ENCODE measurements at regions not wholly inside any gene's neighbourhood (a gene's known extent, or its start where the extent isn't known, plus 50 kb on each side); places are given as distances from the start of the nearest gene placed in this dataset.

DNA sequence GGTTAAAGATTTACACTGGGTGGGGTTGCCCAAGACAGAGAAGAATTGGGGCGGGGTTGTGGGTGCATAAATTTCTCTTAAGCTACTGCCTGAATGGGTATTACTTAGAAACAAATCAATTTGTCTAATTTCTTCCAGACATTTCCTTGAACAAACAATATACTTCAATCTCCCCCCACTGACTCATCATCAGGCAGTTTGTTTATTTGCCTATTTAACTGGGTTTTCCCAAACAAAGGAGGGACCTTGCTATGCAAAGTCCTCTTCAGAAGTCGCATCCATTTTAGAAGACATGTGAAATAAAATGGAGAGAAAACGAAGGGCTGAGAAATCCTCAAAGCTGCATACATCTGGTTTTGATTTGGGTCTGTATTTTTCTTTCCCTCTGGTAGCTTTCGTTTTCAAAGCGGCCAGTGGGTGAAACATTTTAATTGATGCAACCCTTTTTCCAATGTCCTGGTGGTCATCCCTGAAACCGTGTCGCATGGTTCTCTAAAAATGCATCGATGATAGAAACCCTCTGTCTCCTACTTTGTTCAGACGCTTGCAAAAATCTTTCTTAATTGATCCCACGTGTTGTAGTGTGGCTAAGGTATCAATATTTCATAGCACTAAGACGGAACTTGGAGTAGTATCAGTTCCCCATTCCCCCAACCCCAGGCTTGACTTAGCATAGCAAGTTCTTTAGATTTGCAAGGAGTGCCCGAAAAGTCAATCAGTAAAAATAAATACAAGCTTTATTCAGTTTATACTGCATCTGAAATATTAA is 115.1 kb upstream of the MXRA5 start:
- TF ChIP-seq SP2 (tag by site-specific recombination; IDR thresholded peaks at IDR 0.05), result no peak
- TF ChIP-seq, protein P1, sequence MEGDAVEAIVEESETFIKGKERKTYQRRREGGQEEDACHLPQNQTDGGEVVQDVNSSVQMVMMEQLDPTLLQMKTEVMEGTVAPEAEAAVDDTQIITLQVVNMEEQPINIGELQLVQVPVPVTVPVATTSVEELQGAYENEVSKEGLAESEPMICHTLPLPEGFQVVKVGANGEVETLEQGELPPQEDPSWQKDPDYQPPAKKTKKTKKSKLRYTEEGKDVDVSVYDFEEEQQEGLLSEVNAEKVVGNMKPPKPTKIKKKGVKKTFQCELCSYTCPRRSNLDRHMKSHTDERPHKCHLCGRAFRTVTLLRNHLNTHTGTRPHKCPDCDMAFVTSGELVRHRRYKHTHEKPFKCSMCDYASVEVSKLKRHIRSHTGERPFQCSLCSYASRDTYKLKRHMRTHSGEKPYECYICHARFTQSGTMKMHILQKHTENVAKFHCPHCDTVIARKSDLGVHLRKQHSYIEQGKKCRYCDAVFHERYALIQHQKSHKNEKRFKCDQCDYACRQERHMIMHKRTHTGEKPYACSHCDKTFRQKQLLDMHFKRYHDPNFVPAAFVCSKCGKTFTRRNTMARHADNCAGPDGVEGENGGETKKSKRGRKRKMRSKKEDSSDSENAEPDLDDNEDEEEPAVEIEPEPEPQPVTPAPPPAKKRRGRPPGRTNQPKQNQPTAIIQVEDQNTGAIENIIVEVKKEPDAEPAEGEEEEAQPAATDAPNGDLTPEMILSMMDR (tag by site-specific recombination; IDR thresholded peaks at IDR 0.05), result no peak
- TF ChIP-seq ZNF776 (tag by site-specific recombination; IDR thresholded peaks at IDR 0.05; ENCODE audit: borderline replicate concordance), result no peak
- no peak for TF ChIP-seq ZNF10 (tag by site-specific recombination; IDR thresholded peaks at IDR 0.05)
- TF ChIP-seq, protein P2, sequence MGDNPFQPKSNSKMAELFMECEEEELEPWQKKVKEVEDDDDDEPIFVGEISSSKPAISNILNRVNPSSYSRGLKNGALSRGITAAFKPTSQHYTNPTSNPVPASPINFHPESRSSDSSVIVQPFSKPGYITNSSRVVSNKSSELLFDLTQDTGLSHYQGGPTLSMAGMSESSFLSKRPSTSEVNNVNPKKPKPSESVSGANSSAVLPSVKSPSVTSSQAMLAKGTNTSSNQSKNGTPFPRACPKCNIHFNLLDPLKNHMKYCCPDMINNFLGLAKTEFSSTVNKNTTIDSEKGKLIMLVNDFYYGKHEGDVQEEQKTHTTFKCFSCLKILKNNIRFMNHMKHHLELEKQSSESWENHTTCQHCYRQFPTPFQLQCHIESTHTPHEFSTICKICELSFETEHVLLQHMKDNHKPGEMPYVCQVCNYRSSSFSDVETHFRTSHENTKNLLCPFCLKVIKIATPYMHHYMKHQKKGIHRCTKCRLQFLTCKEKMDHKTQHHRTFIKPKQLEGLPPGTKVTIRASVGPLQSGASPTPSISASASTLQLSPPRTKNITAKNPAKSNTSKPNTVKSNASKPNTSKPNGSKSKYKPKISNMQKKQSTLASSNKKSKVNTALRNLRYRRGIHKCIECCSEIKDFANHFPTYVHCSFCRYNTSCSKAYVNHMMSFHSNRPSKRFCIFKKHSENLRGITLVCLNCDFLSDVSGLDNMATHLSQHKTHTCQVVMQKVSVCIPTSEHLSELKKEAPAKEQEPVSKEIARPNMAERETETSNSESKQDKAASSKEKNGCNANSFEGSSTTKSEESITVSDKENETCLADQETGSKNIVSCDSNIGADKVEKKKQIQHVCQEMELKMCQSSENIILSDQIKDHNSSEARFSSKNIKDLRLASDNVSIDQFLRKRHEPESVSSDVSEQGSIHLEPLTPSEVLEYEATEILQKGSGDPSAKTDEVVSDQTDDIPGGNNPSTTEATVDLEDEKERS (tag by site-specific recombination; IDR thresholded peaks at IDR 0.05), result no peak
